GM18951 (cell line): ENCODE measurements at regions not wholly inside any gene's neighbourhood (a gene's known extent, or its start where the extent isn't known, plus 50 kb on each side); places are given as distances from the start of the nearest gene placed in this dataset.

Experiments used
- POLR2A ChIP-seq: IDR thresholded peaks from 4 replicates; pipeline ENCODE4 v1.6.1; 2011; ENCODE audit warnings: mild to moderate bottlenecking; ENCODE audit not compliant: insufficient read length, insufficient read depth; ENCODE audit errors: extremely low read depth
- in situ Hi-C: fragments of 300-500 bp; cut with MboI; formaldehyde crosslinking; loops from one replicate; pipeline ENCODE4 v1.12.0; 2022; ENCODE audit warnings: low sequenced_read_pairs, mixed read lengths, inconsistent platforms; ENCODE audit not compliant: unreplicated experiment

GRCh38 chr5:96245140-96246091, 187.6 kb downstream of the PCSK1 start:
- no peak for TF ChIP-seq POLR2A
- in situ Hi-C loops, result no loop called here

- in situ Hi-C loops, result no loop called here
- TF ChIP-seq POLR2A, result no peak
These were observed 188.4 kb downstream of the PCSK1 start for GRCh38 chr5:96244696-96245095.

GRCh38 chr5:96243862-96244261, 189.2 kb downstream of the PCSK1 start:
- in situ Hi-C loops, result no loop called here
- no peak for TF ChIP-seq POLR2A

- in situ Hi-C loops, result no loop called here
- no peak for TF ChIP-seq POLR2A
These were observed 189.8 kb downstream of the PCSK1 start for GRCh38 chr5:96243203-96243602.

- TF ChIP-seq POLR2A, result no peak
- in situ Hi-C loops, result no loop called here
These were observed 190.5 kb downstream of the PCSK1 start for GRCh38 chr5:96242571-96242970.

GRCh38 chr5:96236831-96237230, 196.2 kb downstream of the PCSK1 start:
- in situ Hi-C loops, result no loop called here
- no peak for TF ChIP-seq POLR2A

GRCh38 chr5:96236051-96236450, 197.0 kb downstream of the PCSK1 start:
- in situ Hi-C loops, result no loop called here
- no peak for TF ChIP-seq POLR2A

- TF ChIP-seq POLR2A, result no peak
- in situ Hi-C loops, result no loop called here
These were observed 197.8 kb downstream of the PCSK1 start for GRCh38 chr5:96235008-96235910.

- no peak for TF ChIP-seq POLR2A
- in situ Hi-C loops, result no loop called here
These were observed 200.4 kb downstream of the PCSK1 start for GRCh38 chr5:96232602-96233001.

- no peak for TF ChIP-seq POLR2A
- in situ Hi-C loops, result no loop called here
These were observed 203.9 kb downstream of the PCSK1 start for GRCh38 chr5:96229188-96229587.

GRCh38 chr5:96228408-96228807, 204.6 kb downstream of the PCSK1 start:
- no peak for TF ChIP-seq POLR2A
- in situ Hi-C loops, result no loop called here

- TF ChIP-seq POLR2A, result no peak
- in situ Hi-C loops, result no loop called here
These were observed 205.1 kb downstream of the PCSK1 start for GRCh38 chr5:96227957-96228356.

GRCh38 chr5:96226941-96227552, 206.0 kb downstream of the PCSK1 start:
- in situ Hi-C loops, result no loop called here
- TF ChIP-seq POLR2A, result no peak
